ENCODE measurements at regions not wholly inside any gene's neighbourhood (a gene's known extent, or its start where the extent isn't known, plus 50 kb on each side); places are given as distances from the start of the nearest gene placed in this dataset.
A peak's percentile ranks its signal among the peaks of the same experiment; 100 is the strongest.
"Not testable (repeated sequence)": the region's sequence is repeated elsewhere in the genome, so short reads cannot be mapped to it uniquely, and the experiment has no call there.

DNA sequence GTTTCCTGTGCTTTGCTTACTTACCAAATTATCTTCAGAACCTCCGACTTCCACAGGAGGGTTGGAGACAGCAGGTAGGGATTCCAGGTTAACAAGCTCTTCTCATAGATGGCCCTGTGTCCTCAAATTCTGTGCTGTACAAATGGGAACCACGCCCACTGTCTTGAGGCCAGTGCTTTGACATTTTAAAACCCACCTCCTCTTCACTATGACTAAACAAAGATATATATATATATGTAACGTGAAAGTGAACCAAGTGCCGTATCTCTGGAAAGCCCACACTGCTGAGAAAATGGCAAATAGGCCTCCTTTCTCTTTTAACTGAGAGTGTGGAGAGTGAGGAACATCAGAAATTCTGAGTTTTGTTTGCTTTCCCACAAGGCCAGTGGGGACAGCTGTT is 99.6 kb downstream of the ZBTB18 start:
- H3K36me3 Mint-ChIP-seq = no peaks in the 10 kb centered on the region
- DNase-seq = no peak
- H3K9me3 Mint-ChIP-seq = no peaks in the 10 kb centered on the region
- ChIA-PET CTCF (interaction anchor here (1.2 kb wide), 1 partner anchor 13 kb away, joined by 3 read pairs; no protein-coding TSS in a partner anchor), POLR2A (no interaction called here)
- H3K27ac Mint-ChIP-seq = no peak overlapping the region
- H3K4me1 Mint-ChIP-seq = no peaks in the 10 kb centered on the region
- Histone ChIP-seq H3K27me3 (ENCODE audit: insufficient read depth, low read length, poor library complexity, severe bottlenecking) (no peaks in the 10 kb centered on the region), H3K4me3 (ENCODE audit: low read length) (no peak overlapping the region), H3K27ac (ENCODE audit: low read depth, low read length) (no peak overlapping the region), H3K36me3 (ENCODE audit: insufficient read depth, low read length) (no peaks in the 10 kb centered on the region), H3K9me3 (ENCODE audit: low read length) (no peaks in the 10 kb centered on the region), H3K4me1 (ENCODE audit: insufficient read depth, low read length) (no peaks in the 10 kb centered on the region)
- H3K27me3 Mint-ChIP-seq = peaks cover 4 to 13% of the 10 kb centered on the region in 2 donors
- no peak overlapping the region for H3K4me3 Mint-ChIP-seq

GRCh38 chr1:244151537-244151936 is 100.5 kb downstream of the ZBTB18 start:
- no peak overlapping the region for H3K4me3 Mint-ChIP-seq
- CTCF ChIA-PET = no interaction called here

DNA sequence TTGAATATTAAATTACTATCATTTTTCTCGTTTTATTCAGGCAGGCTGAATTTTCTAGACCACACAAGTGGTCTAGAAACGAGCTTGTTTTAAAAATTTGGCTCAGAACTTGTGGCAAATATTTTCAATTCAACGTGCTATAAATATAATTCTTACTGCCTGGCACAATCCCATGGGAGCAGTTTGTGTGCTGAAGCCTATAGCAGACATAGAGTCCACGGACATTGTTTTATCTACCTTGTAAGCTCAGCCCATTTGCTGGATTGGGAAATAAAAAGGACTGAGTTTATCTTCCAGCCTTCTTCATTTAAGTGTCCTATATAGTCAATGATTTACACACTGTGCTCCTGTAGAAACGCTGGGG is 103.4 kb downstream of the ZBTB18 start:
- ChIA-PET CTCF (no interaction called here), POLR2A (no interaction called here)
- no peak overlapping the region for H3K4me3 ChIP-seq (ENCODE audit: low read length)
- no peak for DNase-seq
- no peaks in the 10 kb centered on the region for H3K4me1 ChIP-seq (ENCODE audit: insufficient read depth, low read length)
- H3K4me3 Mint-ChIP-seq = no peak overlapping the region
- H3K9me3 Mint-ChIP-seq = no peaks in the 10 kb centered on the region
- no peaks in the 10 kb centered on the region for H3K36me3 ChIP-seq (ENCODE audit: insufficient read depth, low read length)
- peaks cover 4 to 5% of the 10 kb centered on the region in 2 donors for H3K27me3 Mint-ChIP-seq
- H3K27me3 ChIP-seq (ENCODE audit: insufficient read depth, low read length, poor library complexity, severe bottlenecking) = no peaks in the 10 kb centered on the region
- H3K27ac Mint-ChIP-seq = no peak overlapping the region
- H3K4me1 Mint-ChIP-seq = no peaks in the 10 kb centered on the region
- no peaks in the 10 kb centered on the region for H3K9me3 ChIP-seq (ENCODE audit: low read length)
- H3K27ac ChIP-seq (ENCODE audit: low read depth, low read length) = no peak overlapping the region
- no peaks in the 10 kb centered on the region for H3K36me3 Mint-ChIP-seq

More at GRCh38 chr1:244151537-244151936, 100.5 kb downstream of the ZBTB18 start:
- no peaks in the 10 kb centered on the region for H3K4me1 Mint-ChIP-seq
- H3K36me3 Mint-ChIP-seq = no peaks in the 10 kb centered on the region
- H3K9me3 Mint-ChIP-seq = no peaks in the 10 kb centered on the region
- DNase-seq = no peak
- H3K27me3 ChIP-seq (ENCODE audit: insufficient read depth, low read length, poor library complexity, severe bottlenecking) = no peaks in the 10 kb centered on the region
- H3K27ac ChIP-seq (ENCODE audit: low read depth, low read length) = no peak overlapping the region
- POLR2A ChIA-PET = no interaction called here
- no peaks in the 10 kb centered on the region for H3K36me3 ChIP-seq (ENCODE audit: insufficient read depth, low read length)
- H3K27me3 Mint-ChIP-seq = peaks cover 4 to 13% of the 10 kb centered on the region in 2 donors
- H3K4me1 ChIP-seq (ENCODE audit: insufficient read depth, low read length) = no peaks in the 10 kb centered on the region
- no peak overlapping the region for H3K27ac Mint-ChIP-seq
- no peak overlapping the region for H3K4me3 ChIP-seq (ENCODE audit: low read length)
- no peaks in the 10 kb centered on the region for H3K9me3 ChIP-seq (ENCODE audit: low read length)

GRCh38 chr1:244154872-244155531 is 103.9 kb downstream of the ZBTB18 start:
- Histone ChIP-seq H3K4me3 (ENCODE audit: low read length) (no peak overlapping the region), H3K36me3 (ENCODE audit: insufficient read depth, low read length) (no peaks in the 10 kb centered on the region), H3K9me3 (ENCODE audit: low read length) (no peaks in the 10 kb centered on the region), H3K4me1 (ENCODE audit: insufficient read depth, low read length) (no peaks in the 10 kb centered on the region), H3K27ac (ENCODE audit: low read depth, low read length) (no peak overlapping the region), H3K27me3 (ENCODE audit: insufficient read depth, low read length, poor library complexity, severe bottlenecking) (no peaks in the 10 kb centered on the region)
- H3K36me3 Mint-ChIP-seq = no peaks in the 10 kb centered on the region
- POLR2A ChIA-PET = no interaction called here
- H3K9me3 Mint-ChIP-seq = no peaks in the 10 kb centered on the region
- DNase-seq = no peak
- H3K4me3 Mint-ChIP-seq = no peak overlapping the region
- no peak overlapping the region for H3K27ac Mint-ChIP-seq
- CTCF ChIA-PET = no interaction called here
- no peaks in the 10 kb centered on the region for H3K4me1 Mint-ChIP-seq
- H3K27me3 Mint-ChIP-seq = peaks cover under 1 to 3% of the 10 kb centered on the region in 2 donors

GRCh38 chr1:244155661-244156060 is 104.6 kb downstream of the ZBTB18 start:
- Mint-ChIP-seq H3K4me3 (no peak overlapping the region), H3K36me3 (no peaks in the 10 kb centered on the region)
- POLR2A ChIA-PET = no interaction called here

GRCh38 chr1:244156617-244157016 is 105.5 kb downstream of the ZBTB18 start:
- H3K9me3 Mint-ChIP-seq; H3K36me3 ChIP-seq (ENCODE audit: insufficient read depth, low read length); H3K27ac Mint-ChIP-seq; POLR2A ChIA-PET; H3K4me3 Mint-ChIP-seq; H3K27ac ChIP-seq (ENCODE audit: low read depth, low read length); H3K4me1 Mint-ChIP-seq; H3K4me1 ChIP-seq (ENCODE audit: insufficient read depth, low read length); H3K4me3 ChIP-seq (ENCODE audit: low read length); H3K27me3 Mint-ChIP-seq; H3K27me3 ChIP-seq (ENCODE audit: insufficient read depth, low read length, poor library complexity, severe bottlenecking); H3K36me3 Mint-ChIP-seq; CTCF ChIA-PET; H3K9me3 ChIP-seq (ENCODE audit: low read length); DNase-seq: not testable (repeated sequence)

More at GRCh38 chr1:244155661-244156060, 104.6 kb downstream of the ZBTB18 start:
- no peaks in the 10 kb centered on the region for H3K27me3 ChIP-seq (ENCODE audit: insufficient read depth, low read length, poor library complexity, severe bottlenecking)
- no peak overlapping the region for H3K4me3 ChIP-seq (ENCODE audit: low read length)
- DNase-seq = no peak
- H3K27ac Mint-ChIP-seq = no peak overlapping the region
- H3K9me3 Mint-ChIP-seq = no peaks in the 10 kb centered on the region
- no peak overlapping the region for H3K27ac ChIP-seq (ENCODE audit: low read depth, low read length)
- no peaks in the 10 kb centered on the region for H3K9me3 ChIP-seq (ENCODE audit: low read length)
- H3K27me3 Mint-ChIP-seq = peaks cover 0 to 3% of the 10 kb centered on the region in 2 donors
- no peaks in the 10 kb centered on the region for H3K36me3 ChIP-seq (ENCODE audit: insufficient read depth, low read length)
- H3K4me1 Mint-ChIP-seq = no peaks in the 10 kb centered on the region
- no peaks in the 10 kb centered on the region for H3K4me1 ChIP-seq (ENCODE audit: insufficient read depth, low read length)
- CTCF ChIA-PET = no interaction called here

DNA sequence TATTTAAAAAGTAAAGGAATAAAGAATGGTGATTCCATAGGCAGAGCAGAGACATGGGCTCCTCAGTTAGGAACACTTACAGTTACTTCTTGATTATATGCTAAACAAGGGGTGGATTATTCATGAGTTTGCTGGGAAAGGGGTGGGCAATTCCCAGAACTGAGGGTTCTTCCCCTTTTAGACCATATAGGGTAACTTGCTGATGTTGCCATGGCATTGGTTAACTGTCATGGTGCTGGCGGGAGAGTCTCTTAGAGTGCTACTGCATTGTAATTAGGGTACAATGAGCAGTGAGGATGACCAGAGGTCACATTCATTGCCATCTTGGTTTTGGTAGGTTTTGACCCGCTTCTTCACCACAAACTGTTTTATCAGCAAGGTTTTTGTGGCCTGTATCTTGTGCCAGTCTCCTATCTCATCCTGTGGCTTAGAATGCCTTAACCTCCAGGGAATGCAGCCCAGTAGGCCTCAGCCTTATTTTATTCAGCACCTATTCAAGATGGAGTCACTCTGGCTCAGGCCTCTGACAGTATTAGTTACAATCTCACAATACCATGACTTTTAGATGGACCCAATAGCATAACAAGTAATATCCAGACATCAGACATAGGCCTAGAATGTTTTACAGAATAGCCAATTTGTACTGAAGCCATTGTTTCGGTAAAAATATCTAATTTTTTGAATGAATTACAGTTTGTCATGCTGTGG is 106.8 kb downstream of the ZBTB18 start:
- H3K36me3 ChIP-seq (ENCODE audit: insufficient read depth, low read length) = no peaks in the 10 kb centered on the region
- no peaks in the 10 kb centered on the region for H3K27me3 ChIP-seq (ENCODE audit: insufficient read depth, low read length, poor library complexity, severe bottlenecking)
- no peaks in the 10 kb centered on the region for H3K4me1 ChIP-seq (ENCODE audit: insufficient read depth, low read length)
- Mint-ChIP-seq H3K27ac (peak overlapping the region in 1 of 8 donors; percentile 68), H3K9me3 (no peaks in the 10 kb centered on the region), H3K36me3 (no peaks in the 10 kb centered on the region), H3K4me1 (no peaks in the 10 kb centered on the region), H3K27me3 (peaks cover 3 to 6% of the 10 kb centered on the region in 2 donors), H3K4me3 (no peak overlapping the region)
- CTCF ChIA-PET = no interaction called here
- no peak for DNase-seq
- no peak overlapping the region for H3K27ac ChIP-seq (ENCODE audit: low read depth, low read length)
- H3K4me3 ChIP-seq (ENCODE audit: low read length) = no peak overlapping the region
- no peaks in the 10 kb centered on the region for H3K9me3 ChIP-seq (ENCODE audit: low read length)
- POLR2A ChIA-PET = no interaction called here

DNA sequence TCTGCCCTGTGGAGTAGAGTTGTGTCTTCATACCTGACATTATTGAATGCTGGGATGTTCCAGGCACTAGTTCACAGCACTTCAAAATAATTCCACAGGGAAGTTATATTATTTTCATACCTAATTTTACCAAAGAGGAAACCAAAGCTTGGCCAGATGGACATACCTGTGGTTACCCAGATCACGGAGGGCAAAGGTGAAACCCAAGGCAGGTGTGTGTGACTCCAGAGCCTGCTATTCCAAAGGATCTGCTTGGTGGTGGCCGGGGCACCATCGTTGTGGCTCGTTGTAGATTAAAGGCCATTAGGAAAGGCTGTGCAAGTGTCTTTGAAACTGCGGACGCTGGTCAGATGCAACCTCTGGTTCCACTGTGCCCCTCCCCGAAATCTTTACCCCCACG is 108.6 kb downstream of the ZBTB18 start:
- Mint-ChIP-seq H3K27me3 (peaks cover 3 to 5% of the 10 kb centered on the region in 2 donors), H3K4me1 (no peaks in the 10 kb centered on the region), H3K4me3 (no peak overlapping the region), H3K27ac (no peak overlapping the region), H3K9me3 (no peaks in the 10 kb centered on the region), H3K36me3 (no peaks in the 10 kb centered on the region)
- Histone ChIP-seq H3K36me3 (ENCODE audit: insufficient read depth, low read length) (no peaks in the 10 kb centered on the region), H3K27ac (ENCODE audit: low read depth, low read length) (no peak overlapping the region), H3K4me3 (ENCODE audit: low read length) (no peak overlapping the region), H3K9me3 (ENCODE audit: low read length) (no peaks in the 10 kb centered on the region), H3K27me3 (ENCODE audit: insufficient read depth, low read length, poor library complexity, severe bottlenecking) (no peaks in the 10 kb centered on the region), H3K4me1 (ENCODE audit: insufficient read depth, low read length) (no peaks in the 10 kb centered on the region)
- no peak for DNase-seq
- POLR2A ChIA-PET = no interaction called here
- CTCF ChIA-PET = no interaction called here
